ENCODE measurements at regions not wholly inside any gene's neighbourhood (a gene's known extent, or its start where the extent isn't known, plus 50 kb on each side); places are given as distances from the start of the nearest gene placed in this dataset.

GRCh38 chr4:114393295-114394038, 205.1 kb upstream of the UGT8 start:
- TF ChIP-seq, protein P1, sequence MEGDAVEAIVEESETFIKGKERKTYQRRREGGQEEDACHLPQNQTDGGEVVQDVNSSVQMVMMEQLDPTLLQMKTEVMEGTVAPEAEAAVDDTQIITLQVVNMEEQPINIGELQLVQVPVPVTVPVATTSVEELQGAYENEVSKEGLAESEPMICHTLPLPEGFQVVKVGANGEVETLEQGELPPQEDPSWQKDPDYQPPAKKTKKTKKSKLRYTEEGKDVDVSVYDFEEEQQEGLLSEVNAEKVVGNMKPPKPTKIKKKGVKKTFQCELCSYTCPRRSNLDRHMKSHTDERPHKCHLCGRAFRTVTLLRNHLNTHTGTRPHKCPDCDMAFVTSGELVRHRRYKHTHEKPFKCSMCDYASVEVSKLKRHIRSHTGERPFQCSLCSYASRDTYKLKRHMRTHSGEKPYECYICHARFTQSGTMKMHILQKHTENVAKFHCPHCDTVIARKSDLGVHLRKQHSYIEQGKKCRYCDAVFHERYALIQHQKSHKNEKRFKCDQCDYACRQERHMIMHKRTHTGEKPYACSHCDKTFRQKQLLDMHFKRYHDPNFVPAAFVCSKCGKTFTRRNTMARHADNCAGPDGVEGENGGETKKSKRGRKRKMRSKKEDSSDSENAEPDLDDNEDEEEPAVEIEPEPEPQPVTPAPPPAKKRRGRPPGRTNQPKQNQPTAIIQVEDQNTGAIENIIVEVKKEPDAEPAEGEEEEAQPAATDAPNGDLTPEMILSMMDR (IDR thresholded peaks at IDR 0.05): no peak
- no peak for TF ChIP-seq POLR2A (IDR thresholded peaks at IDR 0.05)

All from testis (tissue), 2 donors.